HG03135 (cell line): ENCODE measurements at regions not wholly inside any gene's neighbourhood (a gene's known extent, or its start where the extent isn't known, plus 50 kb on each side); places are given as distances from the start of the nearest gene placed in this dataset.

Experiments used
- ATAC-seq: cut with Tn5 transposase; IDR thresholded peaks from one replicate; pipeline ENCODE4 v1.9.1; 2021; ENCODE audit warnings: mild to moderate bottlenecking, moderate library complexity; ENCODE audit not compliant: unreplicated experiment

DNA sequence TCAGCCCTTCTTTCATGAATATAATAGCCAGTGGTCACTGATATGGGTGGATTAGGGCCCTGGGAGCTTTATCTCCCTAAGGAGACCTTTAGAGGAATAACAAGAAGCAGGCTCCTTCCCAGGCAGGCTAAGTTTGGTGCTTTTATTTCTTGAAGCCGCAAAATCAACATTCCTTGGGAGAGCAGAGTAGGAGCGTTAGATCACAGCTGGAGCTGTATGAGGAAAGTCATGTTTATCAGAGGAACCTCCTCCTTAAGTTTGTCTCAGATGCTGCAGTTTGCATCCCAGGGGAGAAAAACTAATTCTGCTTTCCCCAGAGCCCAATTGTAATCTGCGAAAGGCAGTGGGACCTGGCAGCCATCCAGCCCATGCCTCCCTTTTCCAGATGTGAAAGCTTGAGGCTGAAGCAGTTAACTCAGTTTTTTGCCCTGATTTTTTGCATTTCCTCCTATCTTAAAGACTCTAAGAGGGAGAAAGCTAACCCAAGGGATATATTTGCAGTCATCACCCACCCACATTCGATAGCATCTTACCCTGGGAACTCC lies 186.0 kb upstream of the FRMPD4 start:
- no peak for ATAC-seq

DNA sequence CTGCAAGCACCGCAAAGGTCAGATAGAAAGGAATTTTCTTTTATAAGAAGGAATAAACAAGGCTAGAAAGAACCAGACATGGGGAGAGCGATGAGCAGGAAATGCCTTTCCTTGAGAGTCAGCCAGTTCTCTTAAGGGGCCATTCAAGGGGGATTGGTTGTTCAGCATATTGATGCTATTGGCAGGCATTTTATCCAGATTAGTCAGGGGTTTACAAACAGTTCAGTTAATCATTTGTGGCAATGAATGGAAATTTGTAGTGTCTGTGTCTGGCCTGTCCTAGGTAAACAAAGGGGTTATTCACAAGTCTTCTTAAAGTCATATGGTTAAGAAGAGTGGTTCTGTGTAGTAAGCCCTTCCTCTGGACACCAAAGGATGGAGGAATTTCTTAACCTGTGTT lies 184.7 kb upstream of the FRMPD4 start:
- ATAC-seq, result no peak

GRCh38 chrX:11954176-11954575 lies 184.1 kb upstream of the FRMPD4 start:
- ATAC-seq, result no peak

DNA sequence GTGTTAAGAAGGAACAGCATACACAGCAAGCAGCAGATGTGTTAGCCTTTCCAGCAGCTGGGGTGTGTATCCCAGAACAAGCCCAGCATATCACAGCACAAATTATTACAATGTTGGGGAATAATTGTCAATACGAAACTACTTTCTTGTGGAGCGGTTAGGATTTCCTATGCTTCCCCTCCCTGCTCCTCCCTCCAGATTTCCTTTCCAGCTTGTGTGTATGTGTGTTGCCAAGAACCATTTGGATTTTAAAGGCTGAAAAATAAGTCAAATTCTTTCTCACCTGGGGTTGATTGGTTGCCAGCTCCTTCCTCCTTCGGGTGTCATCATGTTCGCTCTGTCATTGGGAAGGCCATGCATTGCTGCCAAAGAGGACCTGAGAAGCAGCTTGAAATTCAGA lies 178.2 kb upstream of the FRMPD4 start:
- no peak for ATAC-seq

- ATAC-seq, result no peak
Measured at GRCh38 chrX:11965436-11965835, 172.8 kb upstream of the FRMPD4 start.

- ATAC-seq, result no peak
Measured at GRCh38 chrX:11967986-11968869, 170.0 kb upstream of the FRMPD4 start.

DNA sequence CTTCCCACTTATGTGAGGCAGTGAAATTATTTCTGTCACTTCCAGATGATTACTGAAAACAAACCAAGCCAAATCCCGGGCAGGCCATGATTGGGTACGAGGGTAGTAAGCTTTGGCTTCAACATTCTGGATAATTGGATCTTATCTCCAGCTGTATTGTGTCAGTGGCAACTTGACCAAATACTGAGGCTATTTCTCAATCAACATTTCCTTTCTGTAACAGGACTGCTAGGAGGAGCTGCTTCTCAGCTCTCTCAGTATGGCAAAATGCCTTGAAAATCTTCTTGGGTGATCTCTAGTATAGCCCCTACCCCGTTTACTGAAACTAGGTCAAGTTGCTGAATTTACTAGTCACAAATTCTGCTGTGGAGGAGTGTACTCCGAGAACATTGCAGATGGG lies 169.3 kb upstream of the FRMPD4 start:
- no peak for ATAC-seq

DNA sequence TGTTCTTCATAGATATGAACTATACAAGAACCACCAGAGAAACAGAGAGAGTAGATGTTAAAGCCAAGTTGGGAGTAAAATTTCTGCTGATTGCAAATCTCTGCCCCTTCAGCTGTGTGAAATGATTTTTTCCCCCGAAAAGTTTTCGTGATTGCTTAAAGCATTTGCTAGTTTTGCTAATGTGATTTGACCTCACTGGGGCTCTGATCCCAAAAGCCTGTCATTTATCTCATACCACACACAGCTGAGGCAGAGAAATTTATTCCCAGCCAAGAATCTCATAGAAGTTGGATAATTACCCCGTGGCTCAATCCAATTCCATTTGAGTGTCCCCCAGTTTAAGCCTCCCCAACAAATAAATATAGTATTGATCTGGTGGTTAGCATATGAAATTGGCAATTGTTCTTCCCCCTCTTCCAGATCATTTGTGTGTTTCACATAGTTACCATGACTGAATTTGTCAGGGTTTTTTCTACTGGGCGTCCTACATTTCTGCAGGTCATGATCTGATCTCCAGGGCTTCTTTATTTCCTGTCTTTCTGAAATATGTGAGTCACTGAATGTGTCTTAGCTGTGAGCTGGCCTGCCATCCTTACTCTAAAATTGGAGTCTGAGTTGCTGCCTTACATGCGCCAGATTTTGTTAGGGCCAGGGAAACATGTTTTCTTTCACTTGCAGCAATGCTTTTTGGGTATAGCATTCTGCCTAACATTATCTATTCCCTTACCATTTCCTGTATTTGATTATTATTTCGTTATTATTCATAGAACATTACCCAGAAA lies 167.5 kb upstream of the FRMPD4 start:
- no peak for ATAC-seq

- no peak for ATAC-seq
Measured at GRCh38 chrX:11976663-11977062, 161.6 kb upstream of the FRMPD4 start.

GRCh38 chrX:11992271-11992670 lies 146.0 kb upstream of the FRMPD4 start:
- ATAC-seq, result no peak

- no peak for ATAC-seq
Measured at GRCh38 chrX:11995146-11995545, 143.1 kb upstream of the FRMPD4 start.

- ATAC-seq, result no peak
Measured at GRCh38 chrX:11996810-11997209, 141.5 kb upstream of the FRMPD4 start.

GRCh38 chrX:11998944-11999343 lies 139.3 kb upstream of the FRMPD4 start:
- no peak for ATAC-seq

GRCh38 chrX:12002876-12003275 lies 135.4 kb upstream of the FRMPD4 start:
- ATAC-seq, result no peak

DNA sequence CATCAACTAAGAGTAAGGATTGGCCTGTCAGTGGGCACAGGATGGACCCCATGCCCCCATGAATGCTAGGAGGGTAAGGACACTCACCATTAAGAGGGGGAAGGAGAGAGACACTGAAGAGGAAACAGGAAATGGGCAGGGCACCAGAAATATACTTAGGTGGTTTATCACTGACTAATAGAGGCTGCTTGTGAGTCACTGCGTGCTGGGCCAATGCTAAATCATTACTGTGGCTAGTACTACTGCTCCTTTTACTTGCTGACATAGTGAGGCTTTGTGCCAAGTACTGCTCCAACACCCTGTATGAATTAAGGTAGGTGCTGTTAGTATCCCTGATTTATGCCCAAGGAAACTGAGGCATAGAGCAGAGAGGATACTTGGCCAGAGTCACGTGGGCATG lies 130.4 kb upstream of the FRMPD4 start:
- no peak for ATAC-seq

- no peak for ATAC-seq
Measured at GRCh38 chrX:12010436-12010835, 127.8 kb upstream of the FRMPD4 start.

- no peak for ATAC-seq
Measured at GRCh38 chrX:12011075-12011474, 127.2 kb upstream of the FRMPD4 start.

GRCh38 chrX:12013211-12013618 lies 125.1 kb upstream of the FRMPD4 start:
- ATAC-seq, result no peak

- ATAC-seq, result no peak
Measured at GRCh38 chrX:12021698-12022097, 116.6 kb upstream of the FRMPD4 start.

DNA sequence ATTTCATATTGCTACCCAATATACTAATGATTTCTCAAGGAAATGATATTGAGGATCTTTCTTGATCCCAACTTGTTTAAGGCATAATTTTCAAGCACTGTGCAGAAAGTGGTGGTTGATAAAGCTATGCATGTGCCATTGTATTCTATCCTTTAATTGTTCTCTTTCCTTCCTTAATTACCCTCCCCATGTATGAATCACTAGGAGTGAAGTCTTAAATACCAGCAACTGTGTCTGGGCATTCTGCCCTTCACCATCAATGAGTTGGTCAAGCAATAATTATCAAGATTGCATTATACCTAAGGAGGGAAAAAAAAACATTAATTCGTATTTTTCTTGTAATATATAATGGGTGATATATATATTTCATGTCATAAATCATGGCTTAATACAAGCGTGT lies 111.8 kb upstream of the FRMPD4 start:
- no peak for ATAC-seq

GRCh38 chrX:12032082-12032481 lies 106.2 kb upstream of the FRMPD4 start:
- ATAC-seq, result no peak

- no peak for ATAC-seq
Measured at GRCh38 chrX:12034741-12035140, 103.5 kb upstream of the FRMPD4 start.
